Lung (tissue), 11 donors: ENCODE measurements at regions not wholly inside any gene's neighbourhood (a gene's known extent, or its start where the extent isn't known, plus 50 kb on each side); places are given as distances from the start of the nearest gene placed in this dataset.

Experiments
- ATAC-seq: fragments of 200-7000 bp; cut with Tn5 transposase; one replicate; pipeline ENCODE4 v1.9.1; 2020; ENCODE audit warnings: moderate number of reproducible peaks; ENCODE audit not compliant: insufficient read depth, low FRiP score
- DNase-seq, 3 donors: peaks; one replicate each; pipeline ENCODE4 v3.0.0-alpha.2; 2013 to 2017
- H3K27ac ChIP-seq, 2 donors: one replicate each; pipeline ENCODE4 v1.5.1; 2013; ENCODE audit warnings: mild to moderate bottlenecking in 2 of 2, moderate library complexity in 2 of 2, control low read depth in 1 of 2, inconsistent platforms in 1 of 2, low read depth in 1 of 2, low read length in 1 of 2
- H3K27me3 ChIP-seq, 3 donors: one replicate each; pipeline ENCODE4 v1.5.1; 2013; ENCODE audit warnings: low read length in 2 of 3; ENCODE audit not compliant: control insufficient read depth in 3 of 3, insufficient read depth in 3 of 3
- H3K36me3 ChIP-seq, 4 donors: one replicate each; pipeline ENCODE4 v1.5.1; 2013; ENCODE audit warnings: low read length in 4 of 4, mild to moderate bottlenecking in 1 of 4, moderate library complexity in 1 of 4; ENCODE audit not compliant: control insufficient read depth in 4 of 4, insufficient read depth in 4 of 4
- H3K4me1 ChIP-seq, 5 donors: one replicate each; pipeline ENCODE4 v1.5.1; 2013; ENCODE audit warnings: low read length in 5 of 5, mild to moderate bottlenecking in 2 of 5, moderate library complexity in 1 of 5; ENCODE audit not compliant: control insufficient read depth in 5 of 5, insufficient read depth in 5 of 5
- H3K4me3 ChIP-seq: one replicate; pipeline ENCODE4 v1.5.1; 2013; ENCODE audit warnings: mild to moderate bottlenecking, control low read depth, moderate library complexity
- H3K9ac ChIP-seq, 2 donors: one replicate each; pipeline ENCODE4 v1.5.1; 2013; ENCODE audit warnings: low read length in 2 of 2, control low read depth in 1 of 2; ENCODE audit not compliant: insufficient read depth in 1 of 2
- H3K9me3 ChIP-seq, 4 donors: one replicate each; pipeline ENCODE4 v1.5.1; 2013; ENCODE audit warnings: low read length in 3 of 4, mild to moderate bottlenecking in 1 of 4, moderate library complexity in 1 of 4; ENCODE audit not compliant: control insufficient read depth in 4 of 4, insufficient read depth in 3 of 4
- WGBS, 2 donors: extraction: QIAGEN DNeasy Blood & Tissue Kit; methylation state at CpG; one replicate each; pipeline ENCODE4 v1.1.7; 2013; 5-methylcytosine and 5-hydroxymethylcytosine counted together
- TF ChIP-seq, protein P1 (sequence below): IDR thresholded peaks from 2 replicates; pipeline ENCODE4 v1.5.1; 2012; ENCODE audit warnings: mild to moderate bottlenecking; ENCODE audit errors: control extremely low read depth, extremely low read depth
- donor health status: control.
- donor health status: control.
- donor health status: Bipolar disorder and iron deficiency.
- donor health status: healthy.
- donor health status: DM: yes; HTN: yes; CAD: no.

DNA sequence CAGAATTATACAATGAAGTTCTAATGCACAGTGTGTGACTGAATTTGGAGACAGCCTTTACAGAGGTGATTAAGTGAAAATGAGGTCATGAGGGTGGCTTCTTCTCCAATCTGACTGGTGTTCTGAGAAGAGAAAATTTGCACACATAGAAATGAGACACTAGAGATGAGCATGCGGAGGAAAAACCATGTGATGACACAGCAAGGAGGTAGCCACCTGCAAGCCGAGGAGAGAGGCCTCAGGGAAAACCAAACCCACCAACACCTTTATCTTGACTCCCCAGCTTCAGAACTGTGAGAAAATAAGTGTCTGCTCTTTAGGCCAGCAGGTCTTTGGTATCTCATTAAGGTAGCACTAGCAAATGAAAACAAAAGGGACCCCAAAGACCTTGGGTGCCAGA lies 93.2 kb downstream of the GGTLC2 start:
- no peak overlapping the region for H3K9ac ChIP-seq
- no peak for ATAC-seq
- TF ChIP-seq, protein P1, sequence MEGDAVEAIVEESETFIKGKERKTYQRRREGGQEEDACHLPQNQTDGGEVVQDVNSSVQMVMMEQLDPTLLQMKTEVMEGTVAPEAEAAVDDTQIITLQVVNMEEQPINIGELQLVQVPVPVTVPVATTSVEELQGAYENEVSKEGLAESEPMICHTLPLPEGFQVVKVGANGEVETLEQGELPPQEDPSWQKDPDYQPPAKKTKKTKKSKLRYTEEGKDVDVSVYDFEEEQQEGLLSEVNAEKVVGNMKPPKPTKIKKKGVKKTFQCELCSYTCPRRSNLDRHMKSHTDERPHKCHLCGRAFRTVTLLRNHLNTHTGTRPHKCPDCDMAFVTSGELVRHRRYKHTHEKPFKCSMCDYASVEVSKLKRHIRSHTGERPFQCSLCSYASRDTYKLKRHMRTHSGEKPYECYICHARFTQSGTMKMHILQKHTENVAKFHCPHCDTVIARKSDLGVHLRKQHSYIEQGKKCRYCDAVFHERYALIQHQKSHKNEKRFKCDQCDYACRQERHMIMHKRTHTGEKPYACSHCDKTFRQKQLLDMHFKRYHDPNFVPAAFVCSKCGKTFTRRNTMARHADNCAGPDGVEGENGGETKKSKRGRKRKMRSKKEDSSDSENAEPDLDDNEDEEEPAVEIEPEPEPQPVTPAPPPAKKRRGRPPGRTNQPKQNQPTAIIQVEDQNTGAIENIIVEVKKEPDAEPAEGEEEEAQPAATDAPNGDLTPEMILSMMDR, result no peak
- H3K4me1 ChIP-seq, result peaks cover 0 to 7% (median 0%) of the 10 kb centered on the region in 5 donors
- no peak overlapping the region for H3K27ac ChIP-seq
- 82 to 85% methylated on average over 2 of the region's 2 CpGs for WGBS, 2 donors
- peaks cover 0 to 2% (median 0%) of the 10 kb centered on the region in 3 donors for H3K27me3 ChIP-seq
- no peak overlapping the region for H3K4me3 ChIP-seq
- H3K9me3 ChIP-seq, result no peaks in the 10 kb centered on the region
- H3K36me3 ChIP-seq, result no peaks in the 10 kb centered on the region
- no peak for DNase-seq

DNA sequence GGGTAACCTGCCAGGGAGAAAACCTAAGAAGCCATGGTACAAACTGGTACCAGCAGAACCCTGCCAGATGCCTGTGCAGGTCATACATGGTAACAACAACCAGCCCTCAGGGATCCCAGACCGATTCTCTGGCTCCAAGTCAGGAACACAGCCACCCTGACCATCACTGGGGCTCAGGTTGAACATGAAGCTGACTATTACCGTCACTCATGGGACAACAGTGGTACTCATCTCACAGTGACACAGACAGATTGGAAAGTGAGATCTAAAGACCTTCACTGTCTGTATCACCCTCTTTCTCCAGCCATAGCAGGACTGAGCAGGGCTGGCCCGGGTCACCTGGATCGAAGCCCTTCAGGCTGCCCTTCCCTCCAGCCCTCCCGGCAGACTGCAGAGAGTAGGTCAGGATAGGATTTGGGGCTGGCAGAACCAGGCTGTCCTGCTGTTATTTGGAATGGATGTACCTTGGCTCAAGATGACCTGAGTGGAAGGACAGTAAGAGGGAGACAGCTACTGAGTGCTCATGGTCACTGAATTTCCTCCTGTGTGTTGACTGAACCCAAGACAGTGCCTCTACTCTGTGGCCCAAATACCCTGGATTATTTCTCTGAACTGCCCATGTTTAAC lies 94.7 kb downstream of the GGTLC2 start:
- 86 to 91% methylated on average over 5 of the region's 5 CpGs for WGBS, 2 donors
- no peak overlapping the region for H3K4me3 ChIP-seq
- H3K9me3 ChIP-seq, result no peaks in the 10 kb centered on the region
- H3K27me3 ChIP-seq, result peaks cover 0 to 2% (median 2%) of the 10 kb centered on the region in 3 donors
- H3K9ac ChIP-seq, result no peak overlapping the region
- TF ChIP-seq, protein P1, result no peak
- ATAC-seq (no peak), DNase-seq (no peak)
- H3K4me1 ChIP-seq, result peaks cover 0 to 7% (median 0%) of the 10 kb centered on the region in 5 donors
- no peaks in the 10 kb centered on the region for H3K36me3 ChIP-seq
- no peak overlapping the region for H3K27ac ChIP-seq

DNA sequence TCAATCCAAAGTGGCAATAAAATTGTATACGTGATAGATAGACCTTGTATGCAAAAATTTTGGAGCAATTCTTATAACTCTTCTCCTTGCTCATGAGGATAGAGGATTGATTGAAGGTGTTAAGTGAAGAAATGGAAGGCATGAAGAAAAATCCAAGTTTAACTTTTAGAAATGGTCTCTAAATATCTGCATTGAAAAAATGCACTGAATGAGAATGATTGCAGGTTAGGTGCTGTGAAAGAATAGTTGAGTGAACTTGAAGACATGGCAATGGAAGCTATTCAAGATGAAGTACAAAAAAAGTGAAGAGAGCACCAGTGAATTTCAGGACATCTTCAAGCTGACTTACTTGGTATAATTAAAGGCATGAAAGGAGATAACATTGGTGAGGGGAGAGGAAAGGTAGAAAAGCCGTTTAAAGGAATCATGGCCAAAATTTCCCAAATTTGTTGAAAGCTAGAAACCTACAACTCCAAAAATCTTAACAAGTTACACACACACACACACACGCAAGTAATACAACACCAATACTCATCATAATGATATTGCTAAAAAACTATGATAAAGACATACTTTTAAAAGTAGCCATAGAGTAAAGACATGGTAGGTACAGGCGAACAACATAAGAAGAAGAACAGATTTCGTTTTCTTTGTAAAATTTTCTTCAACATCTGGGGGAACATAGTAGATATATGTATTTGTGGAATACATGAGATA lies 96.3 kb downstream of the GGTLC2 start:
- DNase-seq (no peak), ATAC-seq (no peak)
- Histone ChIP-seq H3K4me3 (no peak overlapping the region), H3K27ac (no peak overlapping the region), H3K36me3 (no peaks in the 10 kb centered on the region), H3K4me1 (peaks cover 0 to 7% (median 0%) of the 10 kb centered on the region in 5 donors), H3K9me3 (no peaks in the 10 kb centered on the region), H3K27me3 (peaks cover 0 to 2% (median 2%) of the 10 kb centered on the region in 3 donors), H3K9ac (no peak overlapping the region)
- TF ChIP-seq, protein P1, result no peak
- 80 to 87% methylated on average over 5 of the region's 5 CpGs for WGBS, 2 donors
